ENCODE measurements at regions not wholly inside any gene's neighbourhood (a gene's known extent, or its start where the extent isn't known, plus 50 kb on each side); places are given as distances from the start of the nearest gene placed in this dataset.

- 90 to 92% methylated on average over 1 of the region's 1 CpG for WGBS, 2 donors
- ATAC-seq: no peak
- no peak for DNase-seq
- H3K27me3 ChIP-seq: no peaks in the 10 kb centered on the region
- no peaks in the 10 kb centered on the region for H3K9me3 ChIP-seq
- intact Hi-C loops (cut with DNase I): no loop called here
- TF ChIP-seq CTCF (IDR thresholded peaks at IDR 0.05): no peak
- H3K4me3 ChIP-seq: no peak overlapping the region
- H3K4me1 ChIP-seq: no peaks in the 10 kb centered on the region
- H3K27ac ChIP-seq: no peak overlapping the region
- H3K36me3 ChIP-seq: no peaks in the 10 kb centered on the region
Measured at GRCh38 chr5:92713826-92714225, 867.2 kb downstream of the NR2F1-AS1 start.

GRCh38 chr5:92713335-92713743 lies 867.7 kb downstream of the NR2F1-AS1 start:
- H3K27ac ChIP-seq: no peak overlapping the region
- no peak for ATAC-seq
- WGBS, 2 donors: 53 to 61% methylated on average over 8 of the region's 8 CpGs
- no peaks in the 10 kb centered on the region for H3K4me1 ChIP-seq
- H3K27me3 ChIP-seq: no peaks in the 10 kb centered on the region
- no peak for TF ChIP-seq CTCF (IDR thresholded peaks at IDR 0.05)
- no peaks in the 10 kb centered on the region for H3K9me3 ChIP-seq
- H3K36me3 ChIP-seq: no peaks in the 10 kb centered on the region
- DNase-seq: no peak
- no peak overlapping the region for H3K4me3 ChIP-seq
- intact Hi-C loops (cut with DNase I): no loop called here

GRCh38 chr5:92711956-92712355 lies 869.1 kb downstream of the NR2F1-AS1 start:
- no peak for ATAC-seq
- Histone ChIP-seq H3K27ac (no peak overlapping the region), H3K9me3 (no peaks in the 10 kb centered on the region), H3K27me3 (no peaks in the 10 kb centered on the region), H3K36me3 (no peaks in the 10 kb centered on the region), H3K4me3 (no peak overlapping the region), H3K4me1 (no peaks in the 10 kb centered on the region)
- TF ChIP-seq CTCF (IDR thresholded peaks at IDR 0.05): no peak
- no peak for DNase-seq
- intact Hi-C loops (cut with DNase I): no loop called here
- 86 to 91% methylated on average over 4 of the region's 4 CpGs for WGBS, 2 donors

- Histone ChIP-seq H3K9me3 (no peaks in the 10 kb centered on the region), H3K27ac (no peak overlapping the region), H3K4me1 (no peaks in the 10 kb centered on the region), H3K27me3 (no peaks in the 10 kb centered on the region), H3K36me3 (no peaks in the 10 kb centered on the region), H3K4me3 (no peak overlapping the region)
- ATAC-seq: no peak
- DNase-seq: no peak
- intact Hi-C loops (cut with DNase I): no loop called here
- TF ChIP-seq CTCF (IDR thresholded peaks at IDR 0.05): no peak
Measured at GRCh38 chr5:92704590-92704989, 876.4 kb downstream of the NR2F1-AS1 start.

- Histone ChIP-seq H3K4me3 (no peak overlapping the region), H3K36me3 (no peaks in the 10 kb centered on the region), H3K27ac (no peak overlapping the region), H3K9me3 (no peaks in the 10 kb centered on the region), H3K4me1 (no peaks in the 10 kb centered on the region), H3K27me3 (no peaks in the 10 kb centered on the region)
- intact Hi-C loops (cut with DNase I): no loop called here
- 79 to 86% methylated on average over 1 of the region's 1 CpG for WGBS, 2 donors
- TF ChIP-seq CTCF (IDR thresholded peaks at IDR 0.05): no peak
- no peak for DNase-seq
- ATAC-seq: no peak
Measured at GRCh38 chr5:92703976-92704375, 877.0 kb downstream of the NR2F1-AS1 start.

All from heart right ventricle (tissue), 16 donors.